ENCODE measurements at regions not wholly inside any gene's neighbourhood (a gene's known extent, or its start where the extent isn't known, plus 50 kb on each side); places are given as distances from the start of the nearest gene placed in this dataset.

- TF ChIP-seq CTCF (IDR thresholded peaks at IDR 0.05) = no peak
- no peak for TF ChIP-seq EP300 (IDR thresholded peaks at IDR 0.05)
- no peak for TF ChIP-seq POLR2A (IDR thresholded peaks at IDR 0.05)
Observed at GRCh38 chr6:50591135-50591534, 122.2 kb upstream of the TFAP2D start.
